HG03108 (cell line): ENCODE measurements at regions not wholly inside any gene's neighbourhood (a gene's known extent, or its start where the extent isn't known, plus 50 kb on each side); places are given as distances from the start of the nearest gene placed in this dataset.
"Not testable (repeated sequence)": the region's sequence is repeated elsewhere in the genome, so short reads cannot be mapped to it uniquely, and the experiment has no call there.

Experiments used
- ATAC-seq: cut with Tn5 transposase; IDR thresholded peaks from one replicate; pipeline ENCODE4 v1.9.1; 2021; ENCODE audit warnings: moderate library complexity; ENCODE audit not compliant: unreplicated experiment

DNA sequence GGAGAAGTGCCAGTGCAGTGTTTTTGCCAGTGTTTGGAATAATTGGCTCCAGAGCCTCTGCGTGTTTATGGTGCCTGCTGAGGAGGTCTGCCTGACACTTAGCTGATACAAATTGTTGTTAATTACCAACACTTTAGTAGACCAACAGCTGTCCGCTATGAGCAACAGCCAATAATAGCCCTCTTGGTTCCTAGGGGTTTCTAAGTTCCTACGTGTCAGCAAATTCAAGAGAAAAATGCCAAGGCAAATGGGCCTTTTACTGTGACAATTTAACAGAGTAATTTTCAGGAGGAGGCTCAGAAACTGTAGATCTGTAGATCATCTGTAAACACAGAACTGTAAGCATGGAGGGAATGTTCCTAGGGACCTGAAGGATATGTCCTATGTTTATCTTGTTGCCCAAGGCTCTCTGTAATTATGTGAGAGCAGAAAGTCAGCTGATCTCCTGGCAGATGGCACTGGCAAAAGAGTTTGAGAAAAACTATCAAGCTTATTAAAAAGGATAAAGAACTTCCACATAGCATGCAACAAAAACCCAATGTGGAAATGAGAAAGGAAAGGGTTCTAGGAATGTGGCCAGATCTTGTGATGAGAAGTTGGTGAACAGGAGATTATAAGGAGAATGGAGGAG, 157.7 kb downstream of the GJA1 start:
- ATAC-seq: no peak

GRCh38 chr6:121594053-121594452, 158.6 kb downstream of the GJA1 start:
- ATAC-seq: no peak

DNA sequence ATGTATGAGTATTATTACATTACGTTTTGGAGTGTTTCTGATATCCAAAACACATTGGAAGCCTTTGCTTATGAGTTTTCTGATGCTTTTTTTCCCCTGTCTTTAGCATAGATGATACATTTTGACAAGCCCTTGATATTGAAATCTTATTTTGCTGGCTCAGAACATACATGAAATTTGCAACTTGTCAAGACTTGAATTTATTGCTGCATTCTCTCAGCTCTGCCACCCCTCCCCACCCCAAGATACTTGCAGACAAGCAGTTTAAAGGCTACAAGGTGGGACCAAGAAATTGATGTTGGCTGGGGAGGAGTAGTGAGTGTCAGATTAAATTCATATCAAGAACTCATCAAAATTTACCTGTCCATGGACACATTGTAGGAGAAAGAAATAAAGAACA, 160.2 kb downstream of the GJA1 start:
- ATAC-seq: no peak

GRCh38 chr6:121596441-121596840, 161.0 kb downstream of the GJA1 start:
- no peak for ATAC-seq

GRCh38 chr6:121597654-121598053, 162.2 kb downstream of the GJA1 start:
- ATAC-seq: no peak

DNA sequence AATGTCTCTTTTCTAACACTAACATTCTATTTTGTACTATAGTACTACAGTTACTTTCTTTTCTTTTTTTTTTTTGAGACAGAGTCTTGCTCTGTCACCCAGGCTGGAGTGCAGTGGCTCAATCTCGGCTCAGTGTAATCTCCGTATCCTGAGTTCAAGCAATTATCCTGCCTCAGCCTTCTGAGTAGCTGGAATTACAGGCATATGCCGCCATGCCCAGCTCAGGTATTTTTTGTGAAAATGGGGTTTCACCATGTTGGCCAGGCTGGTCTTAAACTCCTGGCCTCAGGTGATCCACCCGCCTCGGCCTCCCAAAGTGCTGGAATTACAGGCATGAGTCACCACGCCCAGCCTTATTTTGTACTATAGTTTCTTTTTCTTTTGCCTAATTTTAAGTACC, 163.9 kb downstream of the GJA1 start:
- not testable (repeated sequence) for ATAC-seq

- no peak for ATAC-seq
Observed at GRCh38 chr6:121600389-121601168, 165.1 kb downstream of the GJA1 start.

DNA sequence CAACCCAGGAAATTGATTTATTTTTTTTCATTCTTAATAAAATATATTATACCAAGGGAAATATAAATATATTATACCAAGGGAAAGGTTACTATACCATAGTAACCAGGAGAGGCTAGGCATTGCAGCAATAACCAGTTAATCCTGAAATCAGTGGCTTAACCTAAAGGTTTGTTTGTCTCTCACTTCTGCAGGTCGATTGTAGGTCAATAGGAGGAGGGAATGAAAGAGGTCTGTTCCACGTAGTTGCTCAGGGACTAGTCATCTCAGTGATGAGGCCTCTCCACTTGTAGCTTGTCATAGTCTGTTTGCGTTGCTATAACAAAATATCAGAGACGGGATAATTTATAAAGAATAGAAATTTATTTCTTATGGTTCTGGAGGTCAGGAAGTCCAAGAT, 168.0 kb downstream of the GJA1 start:
- no peak for ATAC-seq

DNA sequence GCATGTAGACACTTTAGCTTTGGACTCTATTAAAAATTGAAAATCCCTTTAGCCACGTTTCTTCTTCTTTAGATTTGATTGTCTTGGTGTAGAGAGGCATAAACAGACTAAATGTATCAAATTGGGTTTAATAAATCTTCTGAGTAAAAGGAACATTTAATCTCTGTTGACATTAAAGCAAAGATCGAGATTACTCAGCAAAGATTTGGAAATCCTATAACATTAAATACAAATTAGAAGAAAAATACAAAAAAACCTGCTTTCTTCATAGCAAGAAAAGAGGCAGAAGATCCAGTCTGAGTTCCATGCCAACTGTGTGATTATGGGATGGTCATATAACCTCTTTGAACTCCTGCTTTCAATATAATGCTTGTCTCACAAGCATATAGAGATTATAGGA, 172.3 kb downstream of the GJA1 start:
- no peak for ATAC-seq

DNA sequence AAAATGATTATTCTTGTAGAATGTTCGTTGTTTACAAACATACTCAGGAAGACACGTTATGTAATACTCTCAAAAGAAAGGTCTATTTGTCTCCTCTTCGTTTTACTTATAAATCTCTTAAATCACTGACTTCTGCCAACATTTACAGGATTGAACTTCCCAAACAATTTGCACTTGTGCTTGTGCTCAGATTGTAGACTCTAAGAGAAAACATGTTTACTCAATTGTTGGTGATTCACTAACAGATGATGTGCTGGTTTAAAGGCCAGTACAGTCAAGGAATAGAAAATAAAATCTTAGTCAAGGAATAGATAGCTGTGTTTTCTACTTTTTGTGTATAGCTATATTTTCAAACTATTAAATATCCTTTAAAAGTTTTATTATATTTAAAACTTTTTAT, 172.8 kb downstream of the GJA1 start:
- ATAC-seq: no peak

GRCh38 chr6:121609281-121609680, 173.8 kb downstream of the GJA1 start:
- no peak for ATAC-seq

DNA sequence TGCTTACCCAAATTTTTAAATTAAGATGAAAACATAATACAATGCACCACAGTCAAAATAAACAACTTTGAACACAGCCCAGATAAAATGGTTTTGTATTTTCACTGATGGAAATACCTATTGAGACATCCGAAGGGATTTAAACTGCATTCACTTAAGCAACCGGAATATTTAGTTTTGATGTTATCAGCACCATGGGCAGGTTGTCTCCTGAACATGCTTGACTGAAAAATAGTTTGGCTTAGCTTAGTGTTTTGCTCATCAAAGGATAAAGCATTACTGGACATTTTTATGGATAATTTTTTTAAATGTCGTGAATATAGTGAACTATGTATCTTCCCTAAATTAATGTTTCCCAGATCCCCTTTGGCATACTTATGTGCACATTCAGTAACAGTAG, 177.5 kb downstream of the GJA1 start:
- no peak for ATAC-seq

DNA sequence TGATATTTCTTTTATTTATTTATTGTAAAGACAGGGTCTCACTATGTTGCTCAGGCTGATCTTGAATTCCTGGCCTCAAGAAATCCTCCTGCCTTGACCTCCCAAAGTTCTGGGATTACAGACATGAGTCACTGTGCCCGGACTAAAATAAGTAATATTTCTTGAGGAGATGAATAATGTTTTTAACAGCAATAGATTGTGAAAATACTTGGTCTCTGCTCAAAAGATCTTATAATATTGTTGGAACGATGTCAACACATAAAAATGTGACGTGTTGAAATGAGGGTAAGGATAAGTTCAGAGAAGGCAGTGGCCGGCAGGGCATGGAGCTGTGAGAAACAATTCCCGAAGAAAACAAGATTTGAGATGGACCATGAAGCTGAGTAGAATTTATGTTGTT, 178.7 kb downstream of the GJA1 start:
- ATAC-seq: no peak

GRCh38 chr6:121615493-121615892, 180.0 kb downstream of the GJA1 start:
- no peak for ATAC-seq

GRCh38 chr6:121616406-121616805, 181.0 kb downstream of the GJA1 start:
- no peak for ATAC-seq

- no peak for ATAC-seq
Observed at GRCh38 chr6:121617388-121617787, 181.9 kb downstream of the GJA1 start.

DNA sequence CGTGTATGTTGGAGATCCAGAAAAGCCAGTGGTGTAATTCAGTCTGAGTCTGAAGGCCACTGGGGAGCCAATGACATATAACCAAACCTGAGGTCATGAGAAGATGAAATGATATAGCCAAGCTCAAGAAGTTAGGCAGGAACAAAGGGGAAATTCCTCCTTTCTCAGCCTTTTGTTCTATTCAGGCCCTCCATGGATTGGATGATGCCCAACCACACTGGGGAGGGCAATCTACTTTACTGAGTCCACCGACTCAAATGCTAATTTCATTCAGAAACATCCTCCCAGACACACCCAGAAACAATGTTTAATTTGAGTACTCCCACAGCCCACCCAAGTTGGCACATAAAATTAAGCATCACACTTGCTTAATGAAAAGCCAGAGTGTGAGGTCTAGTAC, 183.6 kb downstream of the GJA1 start:
- ATAC-seq: no peak

DNA sequence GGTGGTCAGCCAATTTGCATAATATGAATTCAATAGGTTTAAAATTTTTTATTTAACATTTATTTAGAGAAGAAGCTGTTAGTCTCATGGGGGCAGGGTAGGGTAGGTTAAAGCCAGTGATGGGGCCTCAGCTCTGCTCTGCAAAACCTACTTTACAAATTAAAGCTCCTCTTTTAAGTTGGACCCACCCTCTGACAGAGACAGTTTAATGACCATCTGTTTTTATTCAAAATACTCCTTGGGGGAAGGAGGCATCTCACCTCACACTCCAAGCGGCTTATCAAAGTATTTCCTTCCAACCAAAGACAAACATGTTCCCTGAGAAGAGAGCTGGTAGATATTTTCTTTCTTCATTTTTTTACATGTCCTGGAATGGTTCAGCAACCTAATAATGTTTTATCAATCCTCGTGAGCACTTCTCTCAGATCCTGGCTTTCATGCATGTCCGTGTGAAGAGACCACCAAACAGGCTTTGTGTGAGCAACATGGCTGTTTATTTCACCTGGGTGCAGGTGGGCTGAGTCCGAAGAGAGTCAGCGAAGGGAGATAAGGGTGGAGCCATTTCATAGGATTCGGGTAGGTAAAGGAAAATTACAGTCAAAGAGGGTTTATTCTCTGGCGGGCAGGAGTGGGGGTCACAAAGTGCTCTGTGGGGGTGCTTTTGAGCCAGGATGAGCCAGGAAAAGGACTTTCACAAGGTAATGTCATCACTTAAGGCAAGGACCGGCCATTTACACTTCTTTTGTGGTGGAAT, 184.7 kb downstream of the GJA1 start:
- no peak for ATAC-seq

GRCh38 chr6:121627761-121628160, 192.3 kb downstream of the GJA1 start:
- ATAC-seq: no peak

GRCh38 chr6:121630716-121631115, 195.3 kb downstream of the GJA1 start:
- ATAC-seq: no peak

DNA sequence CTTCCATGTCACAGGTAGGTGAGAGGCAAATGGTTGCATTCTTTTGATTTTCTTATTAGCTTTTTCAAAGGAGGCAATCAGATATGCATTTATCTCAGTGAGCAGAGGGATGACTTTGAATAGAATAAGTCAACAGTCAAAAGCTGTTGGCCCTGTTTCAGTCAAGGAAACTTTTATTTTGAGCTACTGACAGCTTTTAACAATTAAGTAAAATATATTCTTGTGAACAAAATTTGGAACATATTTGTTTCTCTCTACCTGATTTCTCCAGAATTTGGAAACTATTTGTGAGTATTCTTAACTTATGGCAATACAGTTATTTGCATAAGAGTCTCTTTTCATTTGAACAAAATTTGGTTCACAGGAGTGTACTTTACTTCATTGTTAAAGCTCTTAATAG, 196.3 kb downstream of the GJA1 start:
- not testable (repeated sequence) for ATAC-seq

DNA sequence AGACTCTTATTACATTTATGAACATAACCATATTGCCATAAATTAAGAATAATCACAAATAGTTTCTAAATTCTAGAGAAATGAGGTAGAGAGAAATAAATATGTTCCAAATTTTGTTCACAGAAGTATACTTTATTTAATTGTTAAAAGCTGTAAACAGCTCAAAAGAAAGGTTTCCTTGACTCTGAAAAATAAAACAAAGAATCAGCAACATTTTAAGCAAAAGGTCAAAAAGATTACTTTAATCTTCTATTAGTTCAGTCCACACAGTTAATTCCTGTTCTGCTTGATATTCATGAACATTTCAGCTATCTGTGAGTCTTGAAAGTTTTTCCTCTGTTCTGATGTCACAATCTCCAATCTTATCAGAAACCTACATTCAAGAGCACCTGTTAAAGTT, 197.9 kb downstream of the GJA1 start:
- ATAC-seq: no peak
